GM21381 (cell line): ENCODE measurements at regions not wholly inside any gene's neighbourhood (a gene's known extent, or its start where the extent isn't known, plus 50 kb on each side); places are given as distances from the start of the nearest gene placed in this dataset.

Experiments
- ATAC-seq: cut with Tn5 transposase; IDR thresholded peaks from one replicate; pipeline ENCODE4 v1.9.1; 2021; ENCODE audit warnings: mild to moderate bottlenecking, moderate library complexity; ENCODE audit not compliant: unreplicated experiment

DNA sequence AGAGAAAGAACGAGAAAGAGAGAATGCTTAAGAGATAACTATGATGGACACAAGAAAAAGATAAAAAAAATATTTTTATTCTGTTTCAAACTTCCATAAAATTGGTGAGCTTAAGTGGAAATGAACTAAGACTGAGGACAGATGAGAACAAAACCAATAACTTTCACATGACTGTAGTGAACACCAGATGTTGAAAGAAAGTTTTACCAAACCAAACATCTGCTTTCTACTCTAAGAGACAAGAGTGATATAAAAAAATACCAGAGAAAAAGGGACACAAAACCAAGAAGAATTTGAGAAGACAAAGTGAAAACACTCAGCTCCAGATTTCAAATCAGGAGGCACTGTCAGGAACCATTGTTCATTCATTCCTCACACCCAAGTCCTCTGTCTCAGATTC lies 147.9 kb downstream of the IMPG2 start:
- no peak for ATAC-seq

DNA sequence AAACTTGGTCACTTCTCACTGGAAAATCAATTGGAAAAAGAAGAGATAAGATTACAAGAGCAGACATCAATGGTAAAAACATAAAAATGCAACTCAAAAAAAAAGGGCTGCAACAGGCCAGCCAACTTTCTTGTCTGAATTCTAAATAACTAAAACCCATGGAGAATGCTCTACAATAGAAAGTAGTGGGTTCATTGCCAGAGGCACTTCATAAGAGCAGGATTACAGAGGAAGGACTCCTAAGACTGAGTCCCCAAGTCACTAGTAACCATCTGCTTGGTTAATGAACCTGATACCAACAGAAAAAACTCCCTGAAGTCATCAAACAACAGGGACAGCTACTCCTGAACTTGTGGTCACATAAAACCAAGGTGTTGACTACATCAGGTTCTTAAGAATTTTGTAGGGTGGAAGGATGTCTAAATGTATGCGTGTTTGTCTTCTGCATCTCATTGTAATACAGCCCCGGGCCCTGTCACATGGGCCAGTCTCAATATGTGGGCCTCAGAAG lies 148.6 kb downstream of the IMPG2 start:
- ATAC-seq = no peak

DNA sequence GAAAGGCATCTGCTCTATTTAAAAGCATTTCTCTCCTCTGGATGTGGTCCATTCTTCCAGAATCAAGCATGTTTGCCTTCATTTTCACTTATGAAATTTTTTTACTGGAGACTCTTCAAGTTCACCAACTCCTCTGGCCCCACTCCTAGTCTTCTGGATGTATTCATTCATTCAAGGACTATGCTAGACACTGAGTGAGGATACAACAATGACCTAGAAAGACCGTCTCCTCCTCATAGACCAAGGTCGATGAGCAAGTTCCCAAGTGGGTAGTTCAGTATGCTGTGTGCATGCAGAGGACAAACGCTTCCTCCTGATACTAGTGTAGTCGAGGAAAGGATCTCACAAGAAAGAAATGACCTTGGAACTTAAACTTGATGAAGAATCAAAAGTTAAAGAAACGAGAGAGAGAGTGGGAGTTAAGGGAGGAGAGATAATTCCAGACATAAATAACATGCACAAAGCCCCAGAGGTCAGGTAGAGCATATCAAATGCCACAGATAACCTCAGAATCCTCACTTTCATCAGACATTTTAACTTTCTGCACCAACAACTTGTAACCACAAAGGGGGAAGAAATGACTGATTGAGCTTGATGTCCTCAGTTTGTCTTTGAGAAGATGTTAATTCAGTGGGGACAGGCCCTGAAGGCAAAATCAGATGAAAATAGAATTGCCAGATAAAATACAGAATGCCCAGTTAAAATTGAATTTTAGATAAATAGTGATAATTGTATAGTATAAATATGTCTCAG lies 149.4 kb downstream of the IMPG2 start:
- ATAC-seq = no peak

DNA sequence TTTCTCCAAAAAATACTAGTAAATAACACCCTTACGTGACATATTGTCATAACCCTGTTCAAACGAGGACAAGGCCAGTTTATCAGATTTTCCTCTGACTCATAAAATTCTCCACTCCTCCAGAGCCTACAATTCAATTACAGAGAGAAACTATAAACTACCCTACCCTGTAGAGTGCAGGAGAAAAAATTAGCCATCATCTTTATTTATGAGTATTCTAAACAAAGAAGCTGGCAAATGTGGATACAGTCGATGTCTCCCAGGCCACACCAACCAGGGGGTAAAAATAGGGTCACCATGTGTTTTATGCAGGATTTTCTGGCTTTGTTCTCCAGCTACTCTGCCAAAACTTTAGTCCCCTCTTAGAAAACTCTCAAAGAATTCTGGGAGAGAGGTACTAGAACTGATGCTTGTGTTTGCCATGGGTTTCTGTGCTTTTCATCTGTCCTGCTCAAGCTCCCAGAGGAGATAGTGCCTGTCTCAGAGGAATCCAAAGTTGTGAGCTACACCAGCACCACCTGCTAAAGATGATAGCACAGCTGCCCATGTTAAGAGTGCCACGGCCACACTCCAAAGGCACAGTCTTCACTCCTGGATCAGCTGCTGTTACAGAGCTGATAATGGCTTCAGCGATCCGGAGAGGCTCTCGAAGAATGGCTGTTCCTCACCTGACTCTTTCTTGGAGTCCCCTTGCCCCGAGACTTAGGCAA lies 150.2 kb downstream of the IMPG2 start:
- ATAC-seq = no peak

DNA sequence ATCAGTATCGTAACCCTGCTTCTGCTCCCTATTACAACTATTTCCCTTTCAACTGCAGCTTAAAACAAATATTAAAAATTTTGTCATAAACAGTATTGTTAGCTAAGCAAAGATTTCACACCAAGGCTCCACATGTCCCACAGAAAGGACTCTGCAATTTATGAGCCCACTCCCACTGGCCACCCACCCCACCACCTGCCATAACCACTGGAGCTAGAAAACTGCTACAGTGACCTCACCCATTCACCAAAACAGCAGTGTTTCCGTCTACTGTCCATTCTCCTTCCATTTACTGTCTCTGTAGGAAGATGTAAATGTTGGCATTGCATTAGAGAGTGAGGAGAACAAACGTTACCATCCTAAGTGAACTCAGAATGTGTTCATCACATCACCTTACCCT lies 150.9 kb downstream of the IMPG2 start:
- ATAC-seq = no peak

DNA sequence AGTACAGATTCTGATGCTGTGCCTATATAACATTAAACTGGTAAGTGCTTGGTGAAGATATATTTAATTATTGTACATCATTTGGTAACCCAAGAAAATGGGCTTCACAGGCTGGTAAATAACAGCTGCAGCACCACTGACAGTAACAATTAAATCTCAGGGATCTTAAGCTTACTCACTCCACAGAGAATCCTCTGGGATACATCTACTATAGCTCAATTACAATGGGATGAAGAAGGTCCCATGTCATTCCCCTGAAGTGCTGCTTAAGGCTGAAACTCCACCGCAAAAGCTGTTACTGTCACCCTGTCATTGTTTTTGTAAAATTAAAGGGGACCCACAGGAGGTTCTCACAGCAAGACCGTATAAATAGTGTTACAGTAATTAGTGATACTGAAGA lies 153.0 kb downstream of the IMPG2 start:
- no peak for ATAC-seq

DNA sequence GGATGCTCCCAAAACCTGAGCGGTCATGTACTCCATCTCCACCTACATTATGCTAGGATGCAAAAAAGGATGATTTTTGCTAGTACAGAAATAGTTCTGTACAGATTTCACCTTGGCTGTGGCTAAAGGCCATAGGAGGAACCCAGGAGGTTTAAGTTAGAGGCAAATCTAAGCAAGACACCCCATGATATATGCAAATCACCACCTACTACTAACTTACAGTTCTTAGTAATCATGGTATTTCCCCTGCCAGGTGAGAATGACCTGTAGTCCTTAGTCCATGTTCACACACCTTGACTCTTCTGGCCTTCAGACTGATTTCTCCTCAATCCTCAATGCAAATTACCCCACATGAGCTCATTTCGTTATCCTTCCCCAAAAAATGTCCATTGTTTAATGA lies 154.2 kb downstream of the IMPG2 start:
- ATAC-seq = no peak

DNA sequence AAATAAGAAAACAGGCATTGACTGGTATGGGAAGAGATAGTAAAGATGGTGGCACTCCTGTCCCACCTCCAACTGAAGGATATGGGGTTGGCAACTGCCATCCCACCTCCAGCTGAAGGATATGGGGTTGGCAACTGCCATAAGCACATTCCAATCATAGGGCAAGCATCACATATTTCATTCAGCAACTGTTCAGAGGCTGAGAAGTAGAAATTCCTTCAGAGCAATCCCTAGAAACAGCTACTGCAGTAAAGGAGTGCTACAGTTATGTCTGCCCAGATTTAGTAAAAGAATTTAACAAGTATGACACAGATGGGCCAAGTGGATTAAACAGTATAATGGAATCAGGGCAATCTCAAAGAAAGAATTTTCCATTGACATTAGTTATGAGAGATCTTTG lies 156.8 kb downstream of the IMPG2 start:
- ATAC-seq = no peak

DNA sequence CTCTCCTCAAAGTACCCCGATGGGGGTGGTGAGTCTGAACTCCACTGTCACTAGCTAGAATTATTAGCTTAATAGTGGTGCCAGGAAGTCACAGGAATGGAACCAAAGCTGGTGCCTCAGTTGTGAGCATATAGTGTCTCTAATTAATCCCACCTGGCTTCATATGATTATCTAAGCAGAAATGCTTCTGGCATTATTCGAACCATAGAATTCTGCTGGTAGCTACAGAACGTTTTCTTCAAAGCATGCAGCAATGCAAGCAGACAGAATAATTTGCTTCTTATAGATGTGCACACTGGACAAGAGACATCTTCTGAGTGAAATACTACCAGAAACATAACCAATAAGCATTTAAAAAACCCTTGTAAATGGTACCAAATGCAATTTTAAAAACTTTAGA lies 160.9 kb downstream of the IMPG2 start:
- no peak for ATAC-seq

DNA sequence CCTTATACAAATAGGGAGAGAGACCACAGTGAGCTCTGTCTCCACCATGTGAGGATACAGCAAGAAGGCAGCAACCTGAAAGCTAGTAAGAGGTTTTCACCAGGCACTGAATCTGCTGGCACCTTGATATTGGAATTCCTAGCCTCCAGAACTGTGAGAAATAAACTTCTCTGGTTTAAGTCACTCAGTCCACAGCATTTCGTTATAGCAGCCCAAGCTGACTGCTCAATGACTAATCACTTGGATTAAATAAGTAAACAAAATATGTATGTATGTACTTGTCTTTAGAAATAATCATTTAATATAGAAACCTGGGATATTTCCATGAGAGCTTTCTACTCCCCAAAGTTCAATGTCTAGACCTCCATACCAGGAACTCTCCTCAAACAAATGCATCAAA lies 162.0 kb downstream of the IMPG2 start:
- no peak for ATAC-seq

DNA sequence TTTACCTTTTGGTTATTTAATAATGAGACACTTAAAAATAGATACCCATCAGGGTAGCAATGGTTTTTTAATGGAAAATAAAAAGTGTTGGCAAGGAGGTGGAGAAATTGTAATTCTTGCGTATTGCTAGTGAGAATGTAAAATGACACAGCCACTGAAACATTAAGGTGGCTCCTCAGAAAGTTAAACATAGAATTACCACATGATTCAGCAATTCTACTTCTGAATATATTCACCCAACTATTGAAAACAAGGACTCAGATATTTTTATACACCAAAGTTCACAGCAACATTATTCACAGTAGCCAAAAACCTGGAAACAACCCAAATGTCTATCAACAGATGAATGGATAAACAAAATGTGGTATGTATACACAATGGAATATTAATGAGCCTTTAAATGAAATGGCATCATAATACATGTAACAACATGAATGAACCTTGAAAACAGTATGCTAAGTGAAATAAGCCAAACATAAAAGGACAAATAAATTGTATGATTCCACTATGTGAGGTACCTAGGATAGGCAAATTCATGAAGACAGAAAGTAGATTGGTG lies 163.5 kb downstream of the IMPG2 start:
- ATAC-seq = no peak

DNA sequence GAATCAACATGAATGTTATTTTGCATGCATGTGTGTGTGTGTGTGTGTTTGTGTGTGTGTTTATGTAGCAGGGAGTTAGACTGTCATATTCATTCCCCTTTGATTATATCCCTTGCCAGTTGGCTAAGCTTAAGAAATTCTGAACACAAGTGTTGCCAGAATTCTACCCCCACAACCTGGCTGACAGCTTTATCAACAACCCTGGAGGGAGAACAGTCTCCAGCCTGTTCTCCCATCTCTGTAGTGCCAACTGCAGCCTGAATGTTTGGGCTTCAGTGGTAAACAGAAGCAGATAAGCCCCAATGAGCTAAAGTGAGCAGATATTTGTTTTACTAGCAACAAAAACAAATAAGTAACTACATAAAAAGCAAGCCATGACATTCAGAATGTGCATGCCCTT lies 162.6 kb upstream of the ABI3BP start:
- ATAC-seq = no peak

DNA sequence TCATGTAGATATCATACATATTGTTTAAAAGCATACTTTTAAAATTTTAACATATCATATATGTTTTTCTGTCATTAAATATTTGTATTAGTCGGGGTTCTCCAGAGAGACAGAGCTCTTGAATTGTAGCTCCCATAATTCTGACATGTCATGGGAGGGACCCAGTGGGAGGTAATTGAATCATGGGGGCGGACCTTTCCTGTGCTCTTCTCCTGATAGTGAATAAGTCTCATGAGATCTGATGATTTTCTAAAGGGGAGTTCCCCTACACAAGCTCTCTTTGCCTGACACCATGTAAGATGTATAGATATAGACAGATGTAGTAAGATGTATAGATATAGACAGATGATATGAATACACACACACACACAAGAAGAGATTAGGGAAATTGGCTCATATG lies 161.2 kb upstream of the ABI3BP start:
- ATAC-seq = no peak

DNA sequence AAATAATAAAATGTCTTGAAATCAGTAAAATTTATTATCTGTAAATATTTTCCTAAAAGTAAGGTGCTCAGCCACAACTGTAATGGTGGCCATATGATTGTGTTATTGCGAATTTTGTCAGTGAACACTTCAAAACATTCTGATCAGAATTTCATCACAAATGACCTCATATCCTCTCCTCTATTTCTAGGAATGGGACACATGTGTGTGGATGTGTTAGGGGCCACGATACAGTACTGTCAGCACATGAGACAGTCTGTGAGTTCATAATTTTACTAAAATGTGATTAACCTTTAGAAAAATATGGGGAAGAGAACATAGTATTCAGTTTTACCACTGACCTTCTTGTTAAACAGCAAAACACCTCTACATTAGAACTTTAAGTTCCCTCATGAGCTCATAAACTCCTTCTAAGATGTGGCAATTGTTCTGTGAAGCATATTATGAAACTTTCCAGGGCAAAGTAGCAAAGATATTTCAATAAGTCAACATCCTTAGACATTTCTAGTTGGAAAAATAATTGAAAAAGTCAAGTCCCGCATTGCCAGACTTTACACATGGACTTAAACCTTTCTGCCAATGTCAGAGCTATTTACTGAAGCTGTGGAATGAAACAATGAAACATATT lies 158.2 kb upstream of the ABI3BP start:
- no peak for ATAC-seq

DNA sequence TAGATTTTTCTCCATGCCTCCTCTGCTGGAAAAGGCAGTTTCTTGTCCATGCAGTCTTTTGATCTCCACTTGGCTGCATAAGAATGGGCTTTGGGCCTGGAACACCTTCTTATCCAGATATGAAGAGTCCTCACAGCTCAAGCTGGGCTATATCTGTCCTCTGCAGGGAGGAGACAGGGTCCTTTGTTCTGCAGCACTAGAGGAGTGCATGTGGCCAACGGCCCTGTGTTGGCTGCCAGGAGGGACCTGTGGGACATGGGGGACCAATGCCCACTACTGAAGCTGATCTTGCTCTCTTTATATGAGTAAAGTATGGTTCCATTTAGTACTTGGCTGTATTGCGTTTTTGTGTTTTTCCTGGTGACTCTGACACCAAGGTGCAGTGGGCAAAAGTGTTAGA lies 157.3 kb upstream of the ABI3BP start:
- ATAC-seq = no peak

DNA sequence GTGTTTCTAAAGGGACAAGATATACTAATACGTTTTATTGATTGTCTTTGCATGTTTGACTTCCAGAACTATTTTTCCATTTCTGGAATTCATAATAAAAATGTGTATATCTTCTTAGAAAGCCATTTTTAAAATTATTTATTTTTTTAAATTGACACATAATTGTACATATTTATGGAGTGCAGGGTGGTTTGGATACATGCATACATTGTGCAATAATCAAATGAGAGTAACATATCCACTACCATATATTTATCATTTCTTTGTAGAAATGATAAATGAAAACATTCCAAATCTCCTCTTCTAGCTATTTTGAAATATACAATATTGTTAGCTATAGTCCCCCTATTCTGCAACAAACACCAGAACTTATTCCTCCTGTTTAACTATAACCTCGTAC lies 156.5 kb upstream of the ABI3BP start:
- ATAC-seq = no peak

DNA sequence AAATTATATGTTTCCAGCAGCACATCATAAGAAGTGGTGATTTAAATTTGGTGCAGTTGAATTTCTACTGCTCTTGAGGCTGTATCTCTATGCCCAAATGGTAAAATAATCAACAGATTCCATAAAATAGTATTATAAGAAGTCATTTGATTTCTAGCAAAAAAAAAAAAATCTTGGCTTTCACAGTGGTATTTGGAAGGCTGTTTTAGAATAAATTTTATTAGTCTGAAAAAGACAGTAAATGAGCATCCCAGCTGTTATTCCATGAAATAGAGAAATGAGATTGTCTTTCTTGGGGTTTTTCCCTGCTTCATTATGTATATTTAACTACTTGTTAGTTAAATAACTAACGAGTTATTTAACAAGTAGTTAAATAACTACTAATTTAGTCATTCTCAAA lies 156.0 kb upstream of the ABI3BP start:
- no peak for ATAC-seq

DNA sequence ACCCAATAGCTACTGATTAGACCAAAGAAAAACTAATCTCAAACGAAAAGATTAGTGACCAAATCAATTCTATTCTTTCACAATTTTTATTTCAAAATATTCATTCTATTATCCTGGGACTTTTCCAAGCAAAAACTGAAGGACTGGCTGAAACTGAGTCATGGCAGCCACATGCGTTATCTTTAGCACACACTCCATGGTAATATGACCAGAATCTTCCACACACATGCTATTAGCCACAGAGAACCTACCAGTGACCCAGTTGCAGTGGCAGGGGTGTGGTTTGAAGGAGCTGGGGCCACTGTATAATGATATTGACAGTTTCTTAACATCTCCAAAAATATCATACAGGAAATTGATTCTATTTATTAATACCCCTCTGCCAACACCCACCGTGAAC lies 154.8 kb upstream of the ABI3BP start:
- no peak for ATAC-seq

DNA sequence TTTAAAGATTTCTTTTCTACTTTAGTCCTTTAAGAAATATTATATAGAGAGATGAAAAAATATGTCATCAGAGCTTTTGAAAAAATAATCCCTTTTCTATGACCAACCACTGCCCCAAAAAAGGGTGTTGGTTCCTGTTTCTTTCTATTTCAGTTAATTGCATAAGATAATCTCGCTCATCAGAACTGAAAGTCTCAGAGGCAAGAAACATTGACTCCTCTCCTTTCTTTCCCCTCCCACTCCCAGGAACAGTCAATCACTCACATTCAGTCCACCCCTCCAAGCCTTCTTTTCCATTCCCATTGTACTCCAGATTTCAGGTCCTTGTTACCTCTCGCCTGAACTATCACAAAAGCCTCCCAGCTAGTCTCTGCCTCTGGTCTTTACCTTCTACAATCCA lies 153.7 kb upstream of the ABI3BP start:
- ATAC-seq = no peak

DNA sequence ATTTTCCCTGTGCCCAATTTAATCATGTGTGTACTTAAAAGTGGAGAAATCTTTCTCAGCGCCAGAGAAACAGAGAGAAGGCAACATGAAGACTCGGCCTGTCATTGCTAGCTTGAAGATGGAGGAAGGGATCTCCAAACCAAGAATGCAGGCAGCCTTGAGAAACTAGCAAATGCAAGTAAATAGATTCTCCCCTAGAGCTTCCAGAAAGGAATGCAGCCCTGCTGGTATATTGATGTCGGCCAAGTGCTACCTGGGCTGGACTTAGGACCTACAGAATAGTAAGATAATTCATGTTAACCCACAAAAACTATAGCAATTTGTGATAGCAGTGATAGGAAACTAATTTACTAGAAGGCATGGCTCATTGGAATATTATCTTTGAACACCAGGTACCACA lies 150.9 kb upstream of the ABI3BP start:
- ATAC-seq = no peak

DNA sequence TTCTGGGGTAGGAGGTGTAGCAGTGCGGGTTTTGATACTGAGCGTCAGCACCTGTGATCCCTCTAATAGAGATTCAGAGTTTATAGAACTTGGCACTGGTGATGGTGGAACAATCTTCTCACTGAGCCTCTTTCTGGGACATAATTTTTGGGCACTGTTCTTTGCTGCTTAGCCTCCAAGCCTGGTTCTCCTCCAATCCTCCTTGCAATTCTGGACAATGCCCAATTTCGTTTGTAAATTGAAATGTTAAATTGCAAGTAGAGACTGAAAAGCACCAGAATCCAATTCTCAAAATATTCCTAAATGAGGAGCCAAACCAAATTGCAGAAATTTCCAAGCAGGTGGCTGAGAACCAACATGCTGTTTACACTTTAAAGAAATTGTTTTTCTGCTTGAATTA lies 149.8 kb upstream of the ABI3BP start:
- no peak for ATAC-seq

DNA sequence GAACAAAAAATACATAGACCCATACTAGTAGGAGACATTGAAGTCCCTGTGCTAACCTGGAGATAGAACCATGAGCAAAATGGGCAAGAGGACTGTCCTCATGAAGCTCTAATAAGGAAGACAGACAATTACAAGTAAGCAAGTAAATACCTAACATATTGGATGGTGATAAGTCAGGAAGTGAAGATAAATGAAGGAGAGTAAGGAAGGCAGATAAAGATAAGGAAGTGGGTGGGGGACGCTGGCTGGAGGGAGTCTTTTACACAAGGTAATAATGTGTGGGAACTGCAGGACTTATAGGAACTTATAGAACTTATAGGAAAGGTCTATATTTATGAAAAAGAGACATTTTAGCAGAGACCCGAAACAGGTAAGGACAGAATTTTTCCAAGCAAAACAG lies 148.9 kb upstream of the ABI3BP start:
- no peak for ATAC-seq
